Stimulated activated naive B cell treated with anti-CD40 and anti-IgM and Interleukin-4, amounts not matched to agents 10 μg/mL and 1 μg/mL and 100 μg/mL, for 72 hours (primary cell): ENCODE measurements at regions not wholly inside any gene's neighbourhood (a gene's known extent, or its start where the extent isn't known, plus 50 kb on each side); places are given as distances from the start of the nearest gene placed in this dataset.
"Not testable (repeated sequence)": the region's sequence is repeated elsewhere in the genome, so short reads cannot be mapped to it uniquely, and the experiment has no call there.

Experiments used
- ATAC-seq, 2 donors: fragments of 150-1000 bp; cut with Tn5 transposase; replicated peaks; 2 replicates each; pipeline ENCODE4 v1.10.0; 2021; ENCODE audit warnings: moderate library complexity in 1 of 2
- DNase-seq: peaks from one replicate; pipeline ENCODE4 v3.0.0; 2021
- H3K27ac Mint-ChIP-seq: one replicate; pipeline ENCODE4 v1.8.0; 2022; ENCODE audit warnings: mild to moderate bottlenecking, mixed read lengths
- H3K27me3 Mint-ChIP-seq, 2 donors: one replicate each; pipeline ENCODE4 v1.8.0; 2022; ENCODE audit warnings: mixed read lengths in 2 of 2
- H3K36me3 Mint-ChIP-seq, 2 donors: one replicate each; pipeline ENCODE4 v1.8.0; 2022; ENCODE audit warnings: mixed read lengths in 2 of 2, mild to moderate bottlenecking in 1 of 2
- H3K4me1 Mint-ChIP-seq, 2 donors: one replicate each; pipeline ENCODE4 v1.8.0; 2022; ENCODE audit warnings: mixed read lengths in 2 of 2, mild to moderate bottlenecking in 1 of 2
- H3K4me3 Mint-ChIP-seq, 2 donors: one replicate each; pipeline ENCODE4 v1.8.0; 2022; ENCODE audit warnings: mild to moderate bottlenecking in 2 of 2, mixed read lengths in 2 of 2, moderate library complexity in 1 of 2
- H3K9me3 Mint-ChIP-seq, 2 donors: one replicate each; pipeline ENCODE4 v1.8.0; 2022; ENCODE audit warnings: mixed read lengths in 2 of 2, mild to moderate bottlenecking in 1 of 2

GRCh38 chr4:179698321-179698720, 2256.1 kb upstream of the AGA start:
- Mint-ChIP-seq H3K36me3 (no peaks in the 10 kb centered on the region), H3K9me3 (peaks cover 0 to 3% of the 10 kb centered on the region in 2 donors), H3K4me1 (no peaks in the 10 kb centered on the region), H3K27me3 (no peaks in the 10 kb centered on the region), H3K4me3 (no peak overlapping the region), H3K27ac (no peak overlapping the region)
- DNase-seq: no peak
- no peak for ATAC-seq

GRCh38 chr4:179709961-179710624, 2267.9 kb upstream of the AGA start:
- H3K36me3 Mint-ChIP-seq: no peaks in the 10 kb centered on the region
- peaks cover 0 to 2% of the 10 kb centered on the region in 2 donors for H3K9me3 Mint-ChIP-seq
- H3K27me3 Mint-ChIP-seq: no peaks in the 10 kb centered on the region
- DNase-seq: no peak
- no peak overlapping the region for H3K27ac Mint-ChIP-seq
- H3K4me3 Mint-ChIP-seq: no peak overlapping the region
- peaks cover 3 to 5% of the 10 kb centered on the region in 2 donors for H3K4me1 Mint-ChIP-seq
- ATAC-seq: no peak

- H3K27ac Mint-ChIP-seq: no peak overlapping the region
- no peak for DNase-seq
- no peaks in the 10 kb centered on the region for H3K4me1 Mint-ChIP-seq
- no peak for ATAC-seq
- H3K36me3 Mint-ChIP-seq: no peaks in the 10 kb centered on the region
- H3K4me3 Mint-ChIP-seq: no peak overlapping the region
- peaks cover 10 to 12% of the 10 kb centered on the region in 2 donors for H3K9me3 Mint-ChIP-seq
- no peaks in the 10 kb centered on the region for H3K27me3 Mint-ChIP-seq
Observed at GRCh38 chr4:179719766-179720450, 2277.7 kb upstream of the AGA start.

DNA sequence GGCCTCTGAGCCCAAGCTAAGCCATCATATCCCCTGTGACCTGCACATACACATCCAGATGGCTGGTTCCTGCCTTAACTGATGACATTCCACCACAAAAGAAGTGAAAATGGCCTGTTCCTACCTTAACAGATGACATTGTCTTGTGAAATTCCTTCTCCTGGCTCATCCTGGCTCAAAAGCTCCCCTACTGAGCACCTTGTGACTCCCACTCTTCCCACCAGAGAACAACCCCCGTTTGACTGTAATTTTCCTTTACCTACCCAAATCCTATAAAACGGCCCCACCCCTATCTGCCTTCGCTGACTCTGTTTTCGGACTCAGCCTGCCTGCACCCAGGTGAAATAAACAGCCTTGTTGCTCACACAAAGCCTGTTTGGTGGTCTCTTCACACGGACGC, 2284.3 kb upstream of the AGA start:
- not testable (repeated sequence) for H3K27ac Mint-ChIP-seq, H3K27me3 Mint-ChIP-seq, DNase-seq, H3K4me1 Mint-ChIP-seq, ATAC-seq, H3K4me3 Mint-ChIP-seq, H3K36me3 Mint-ChIP-seq, H3K9me3 Mint-ChIP-seq

DNA sequence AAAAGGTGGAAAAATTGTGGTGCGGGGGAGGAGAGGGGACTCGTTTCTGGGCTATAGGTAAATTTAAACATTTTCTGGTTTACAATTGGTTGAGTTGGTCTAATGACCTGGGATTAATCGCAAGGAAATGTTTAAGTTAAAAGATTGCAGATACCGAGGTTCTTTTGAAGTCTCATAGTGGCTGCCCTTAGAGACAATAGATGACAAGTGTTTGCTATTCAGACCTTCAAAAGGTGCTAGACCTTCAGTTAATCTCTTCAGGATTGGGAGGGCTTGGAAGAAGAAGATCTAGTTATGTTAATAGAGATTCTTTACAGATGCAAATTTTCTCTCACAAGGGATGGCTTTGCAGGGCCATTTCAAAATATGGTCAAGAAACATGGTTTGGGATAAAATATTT, 2286.1 kb upstream of the AGA start:
- Mint-ChIP-seq H3K9me3 (no peaks in the 10 kb centered on the region), H3K27ac (no peak overlapping the region), H3K4me1 (no peaks in the 10 kb centered on the region), H3K4me3 (no peak overlapping the region), H3K27me3 (no peaks in the 10 kb centered on the region), H3K36me3 (no peaks in the 10 kb centered on the region)
- ATAC-seq (no peak), DNase-seq (no peak)

DNA sequence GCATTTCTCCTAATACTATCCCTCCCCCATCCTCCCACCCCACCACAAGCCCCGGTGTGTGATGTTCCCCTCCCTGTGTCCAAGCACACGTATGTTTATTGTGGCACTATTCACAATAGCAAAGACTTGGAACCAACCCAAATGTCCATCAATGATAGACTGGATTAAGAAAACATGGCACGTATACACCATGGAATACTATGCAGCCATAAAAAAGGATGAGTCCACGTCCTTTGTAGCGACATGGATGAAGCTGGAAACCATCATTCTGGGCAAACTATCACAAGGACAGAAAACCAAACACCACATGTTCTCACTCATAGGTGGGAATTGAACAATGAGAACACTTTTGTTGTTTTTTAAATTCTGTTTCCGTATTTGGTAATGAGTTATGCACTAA, 2294.6 kb upstream of the AGA start:
- H3K4me3 Mint-ChIP-seq, H3K27ac Mint-ChIP-seq, H3K36me3 Mint-ChIP-seq, H3K4me1 Mint-ChIP-seq, H3K27me3 Mint-ChIP-seq, ATAC-seq, H3K9me3 Mint-ChIP-seq, DNase-seq: not testable (repeated sequence)

DNA sequence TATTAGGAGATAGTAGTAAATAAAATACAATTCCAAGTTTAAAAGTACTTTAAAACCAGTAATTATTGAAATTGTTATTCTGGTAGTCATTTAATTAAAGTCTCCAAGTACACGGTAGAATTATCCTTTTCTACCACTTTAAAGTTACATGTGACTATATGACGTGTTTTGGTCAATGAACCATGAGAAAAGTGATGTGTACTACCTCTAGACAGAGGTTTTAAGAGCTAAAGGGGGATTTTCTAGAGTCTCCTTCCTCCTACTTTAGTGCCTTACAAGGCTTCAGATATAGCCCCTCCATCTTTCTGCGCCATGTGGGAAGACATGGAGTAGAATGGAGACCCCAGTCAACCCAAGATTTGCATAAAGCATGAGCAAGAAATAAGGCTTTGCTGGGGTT, 2296.6 kb upstream of the AGA start:
- no peaks in the 10 kb centered on the region for H3K36me3 Mint-ChIP-seq
- H3K4me1 Mint-ChIP-seq: no peaks in the 10 kb centered on the region
- no peaks in the 10 kb centered on the region for H3K27me3 Mint-ChIP-seq
- DNase-seq (no peak), ATAC-seq (no peak)
- H3K9me3 Mint-ChIP-seq: peaks cover 0 to 3% of the 10 kb centered on the region in 2 donors
- no peak overlapping the region for H3K4me3 Mint-ChIP-seq
- H3K27ac Mint-ChIP-seq: no peak overlapping the region

DNA sequence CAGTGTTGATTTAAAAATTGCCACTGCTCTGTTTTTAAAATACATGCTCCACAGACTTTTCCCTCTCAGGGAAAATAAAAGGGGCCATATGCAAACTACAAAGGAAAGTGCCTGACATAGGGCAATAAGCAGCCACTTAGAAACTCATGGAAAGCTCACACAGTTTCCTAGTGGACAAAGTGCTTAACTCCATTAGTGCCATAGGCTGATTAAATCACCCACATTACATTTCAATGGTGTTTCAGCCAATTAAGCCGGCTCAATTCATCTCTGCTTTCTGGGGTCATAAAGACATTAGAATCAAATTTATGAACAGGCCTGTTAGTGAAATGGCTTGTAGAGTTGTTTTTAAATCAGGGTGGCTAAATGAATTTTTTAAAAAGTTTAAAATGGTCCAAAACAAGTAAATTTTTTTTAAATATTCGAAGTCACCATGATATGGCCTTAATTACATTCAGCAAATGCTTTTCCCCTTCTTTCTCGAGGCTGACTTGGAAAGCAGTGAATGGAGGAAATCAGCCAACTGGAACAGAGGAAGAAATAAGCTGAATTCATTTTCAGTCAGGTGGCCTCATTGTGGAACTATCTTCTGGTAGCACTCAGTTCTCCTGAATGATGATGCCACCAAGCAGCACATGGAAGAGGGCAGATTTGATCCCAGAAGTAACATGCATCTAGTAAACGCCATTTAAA, 2305.1 kb upstream of the AGA start:
- no peaks in the 10 kb centered on the region for H3K36me3 Mint-ChIP-seq
- no peaks in the 10 kb centered on the region for H3K4me1 Mint-ChIP-seq
- H3K4me3 Mint-ChIP-seq: no peak overlapping the region
- DNase-seq: no peak
- ATAC-seq: no peak
- H3K27me3 Mint-ChIP-seq: no peaks in the 10 kb centered on the region
- H3K9me3 Mint-ChIP-seq: peaks cover 1 to 4% of the 10 kb centered on the region in 2 donors
- H3K27ac Mint-ChIP-seq: no peak overlapping the region

- H3K4me1 Mint-ChIP-seq: no peaks in the 10 kb centered on the region
- no peak for ATAC-seq
- DNase-seq: no peak
- H3K9me3 Mint-ChIP-seq: peaks cover 1 to 4% of the 10 kb centered on the region in 2 donors
- no peaks in the 10 kb centered on the region for H3K27me3 Mint-ChIP-seq
- H3K27ac Mint-ChIP-seq: no peak overlapping the region
- H3K36me3 Mint-ChIP-seq: no peaks in the 10 kb centered on the region
- no peak overlapping the region for H3K4me3 Mint-ChIP-seq
Observed at GRCh38 chr4:179748837-179749236, 2306.6 kb upstream of the AGA start.

DNA sequence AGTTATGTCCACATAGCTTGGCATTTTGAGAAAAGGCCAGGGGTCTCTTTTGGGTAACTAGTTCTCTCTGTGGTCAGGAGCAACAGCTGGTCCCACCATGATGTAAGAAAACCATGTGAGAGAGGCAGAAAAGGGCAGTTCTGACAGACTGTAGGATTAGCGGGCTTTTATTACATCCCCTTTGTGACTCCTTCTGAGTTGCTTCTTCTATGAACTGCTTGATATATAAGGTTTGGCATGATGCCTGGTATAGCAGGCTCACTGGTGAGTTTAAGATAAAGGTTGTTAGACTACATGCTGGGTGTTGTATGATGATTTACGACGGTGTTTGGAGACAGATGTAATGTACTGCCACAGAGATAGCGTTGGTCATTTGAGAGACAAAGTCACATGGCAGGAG, 2308.1 kb upstream of the AGA start:
- Mint-ChIP-seq H3K9me3 (peaks cover 1 to 4% of the 10 kb centered on the region in 2 donors), H3K4me3 (no peak overlapping the region), H3K36me3 (no peaks in the 10 kb centered on the region), H3K27ac (no peak overlapping the region), H3K27me3 (no peaks in the 10 kb centered on the region), H3K4me1 (no peaks in the 10 kb centered on the region)
- ATAC-seq: peak in 1 of 2 donors; percentile 19
- DNase-seq: no peak

- Mint-ChIP-seq H3K27ac (no peak overlapping the region), H3K9me3 (peaks cover 0 to 1% of the 10 kb centered on the region in 2 donors), H3K4me1 (no peaks in the 10 kb centered on the region), H3K4me3 (no peak overlapping the region), H3K36me3 (no peaks in the 10 kb centered on the region), H3K27me3 (no peaks in the 10 kb centered on the region)
- DNase-seq (no peak), ATAC-seq (no peak)
Observed at GRCh38 chr4:179751669-179752068, 2309.4 kb upstream of the AGA start.

DNA sequence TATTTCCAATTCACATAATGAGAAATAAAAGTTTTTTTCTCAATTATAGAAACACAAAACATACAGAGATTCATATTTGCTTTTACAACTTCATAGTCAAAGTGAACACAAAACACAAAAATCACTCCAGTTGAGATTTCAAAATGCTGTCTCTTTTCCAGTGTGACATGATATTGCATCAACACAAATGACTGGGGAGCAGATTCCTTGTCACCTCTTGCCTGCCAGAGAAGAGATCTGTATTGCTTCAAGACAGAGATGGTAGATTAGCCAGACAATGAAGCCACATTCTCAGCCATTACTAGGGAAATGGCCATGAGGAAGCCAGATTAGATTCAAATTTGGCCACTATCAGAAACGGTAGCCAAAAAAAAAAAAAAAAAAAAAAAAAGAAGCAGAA, 2313.1 kb upstream of the AGA start:
- ATAC-seq (no peak), DNase-seq (no peak)
- no peak overlapping the region for H3K27ac Mint-ChIP-seq
- no peaks in the 10 kb centered on the region for H3K36me3 Mint-ChIP-seq
- no peak overlapping the region for H3K4me3 Mint-ChIP-seq
- no peaks in the 10 kb centered on the region for H3K27me3 Mint-ChIP-seq
- peaks cover 0 to 1% of the 10 kb centered on the region in 2 donors for H3K9me3 Mint-ChIP-seq
- H3K4me1 Mint-ChIP-seq: no peaks in the 10 kb centered on the region

GRCh38 chr4:179757641-179758040, 2315.4 kb upstream of the AGA start:
- H3K9me3 Mint-ChIP-seq: peaks cover 4 to 5% of the 10 kb centered on the region in 2 donors
- no peak overlapping the region for H3K4me3 Mint-ChIP-seq
- H3K4me1 Mint-ChIP-seq: no peaks in the 10 kb centered on the region
- H3K36me3 Mint-ChIP-seq: no peaks in the 10 kb centered on the region
- no peak overlapping the region for H3K27ac Mint-ChIP-seq
- H3K27me3 Mint-ChIP-seq: no peaks in the 10 kb centered on the region
- ATAC-seq: no peak
- DNase-seq: no peak

GRCh38 chr4:179762840-179763239, 2320.6 kb upstream of the AGA start:
- no peaks in the 10 kb centered on the region for H3K36me3 Mint-ChIP-seq
- H3K4me3 Mint-ChIP-seq: no peak overlapping the region
- no peak overlapping the region for H3K27ac Mint-ChIP-seq
- H3K27me3 Mint-ChIP-seq: no peaks in the 10 kb centered on the region
- no peaks in the 10 kb centered on the region for H3K4me1 Mint-ChIP-seq
- ATAC-seq (no peak), DNase-seq (no peak)
- H3K9me3 Mint-ChIP-seq: peaks cover 8 to 10% of the 10 kb centered on the region in 2 donors

GRCh38 chr4:179766938-179767337, 2324.7 kb upstream of the AGA start:
- Mint-ChIP-seq H3K36me3 (no peaks in the 10 kb centered on the region), H3K4me3 (no peak overlapping the region), H3K4me1 (no peaks in the 10 kb centered on the region), H3K27ac (no peak overlapping the region), H3K9me3 (peaks cover 8 to 10% of the 10 kb centered on the region in 2 donors), H3K27me3 (no peaks in the 10 kb centered on the region)
- ATAC-seq (no peak), DNase-seq (no peak)
